T47D (cell line): ENCODE measurements at regions not wholly inside any gene's neighbourhood (a gene's known extent, or its start where the extent isn't known, plus 50 kb on each side); places are given as distances from the start of the nearest gene placed in this dataset.
"Not testable (repeated sequence)": the region's sequence is repeated elsewhere in the genome, so short reads cannot be mapped to it uniquely, and the experiment has no call there.

Experiments used
- DNase-seq, 2 experiments: peaks; one replicate each; pipeline versions ENCODE4 v3.0.0 to v3.0.0-alpha.2; 2011 to 2012; ENCODE audit warnings: low read depth in 1 of 2, low spot score in 1 of 2
- JUND ChIP-seq: IDR thresholded peaks from 2 replicates; pipeline ENCODE4 v1.6.1; 2012; ENCODE audit warnings: low read depth
- in situ Hi-C: cut with HindIII; loops from 2 replicates; pipeline ENCODE4 v1.10.0; 2016; ENCODE audit warnings: low sequenced_read_pairs, low pct_unique_long_range_greater_than_20kb

GRCh38 chr5:116738239-116738614 is 163.6 kb upstream of the SEMA6A start:
- in situ Hi-C loops = no loop called here
- TF ChIP-seq JUND = no peak
- no peak for DNase-seq

- TF ChIP-seq JUND = no peak
- no peak for DNase-seq
- in situ Hi-C loops = no loop called here
Measured at GRCh38 chr5:116736671-116737070, 162.0 kb upstream of the SEMA6A start.

- DNase-seq = no peak
- in situ Hi-C loops = no loop called here
- no peak for TF ChIP-seq JUND
Measured at GRCh38 chr5:116733991-116734975, 159.7 kb upstream of the SEMA6A start.

GRCh38 chr5:116732591-116732990 is 158.0 kb upstream of the SEMA6A start:
- no peak for DNase-seq
- no peak for TF ChIP-seq JUND
- in situ Hi-C loops = no loop called here

- in situ Hi-C loops = no loop called here
- peak; percentile 20; the same call in 1 of the 2 replicates for TF ChIP-seq JUND
- DNase-seq = peak; percentile 35 to 90
Measured at GRCh38 chr5:116731432-116731831, 156.8 kb upstream of the SEMA6A start.

- in situ Hi-C loops = no loop called here
- TF ChIP-seq JUND = no peak
- DNase-seq = no peak
Measured at GRCh38 chr5:116730706-116731105, 156.1 kb upstream of the SEMA6A start.

- TF ChIP-seq JUND = no peak
- in situ Hi-C loops = no loop called here
- no peak for DNase-seq
Measured at GRCh38 chr5:116730185-116730584, 155.6 kb upstream of the SEMA6A start.

- in situ Hi-C loops = no loop called here
- TF ChIP-seq JUND = no peak
- no peak for DNase-seq
Measured at GRCh38 chr5:116727248-116727647, 152.6 kb upstream of the SEMA6A start.

- DNase-seq, in situ Hi-C loops: not testable (repeated sequence)
Measured at GRCh38 chr5:116726180-116726579, 151.6 kb upstream of the SEMA6A start.

- no peak for DNase-seq
- TF ChIP-seq JUND = no peak
- in situ Hi-C loops = no loop called here
Measured at GRCh38 chr5:116724971-116725370, 150.3 kb upstream of the SEMA6A start.

GRCh38 chr5:116722651-116723050 is 148.0 kb upstream of the SEMA6A start:
- no peak for TF ChIP-seq JUND
- in situ Hi-C loops = no loop called here
- no peak for DNase-seq

- DNase-seq = no peak
- in situ Hi-C loops = no loop called here
- no peak for TF ChIP-seq JUND
Measured at GRCh38 chr5:116719106-116719505, 144.5 kb upstream of the SEMA6A start.

GRCh38 chr5:116718317-116718716 is 143.7 kb upstream of the SEMA6A start:
- TF ChIP-seq JUND = no peak
- DNase-seq = no peak
- in situ Hi-C loops = no loop called here
